Esophagus squamous epithelium (tissue), 5 donors: ENCODE measurements at regions not wholly inside any gene's neighbourhood (a gene's known extent, or its start where the extent isn't known, plus 50 kb on each side); places are given as distances from the start of the nearest gene placed in this dataset.

Experiments
- DNase-seq: peaks from one replicate; lab custom pipeline; 2025; lab: John Stamatoyannopoulos, UW
- H3K27ac ChIP-seq, 4 donors: fragments of 200-600 bp; sonication (generic); one replicate each; pipeline ENCODE4 v1.5.1; 2016 to 2019; ENCODE audit warnings: mild to moderate bottlenecking in 1 of 4
- H3K27me3 ChIP-seq, 4 donors: fragments of 200-600 bp; sonication (generic); 1 replicate in 3 of 4; 2 replicates in 1 of 4; pipeline versions ENCODE4 v1.5.1 to v1.6.0; 2017 to 2021; ENCODE audit warnings: antibody characterized with exemption in 1 of 4
- H3K36me3 ChIP-seq, 3 donors: fragments of 200-600 bp; sonication (generic); one replicate each; pipeline ENCODE4 v1.5.1; 2016 to 2019
- H3K4me1 ChIP-seq, 3 donors: fragments of 200-600 bp; sonication (generic); one replicate each; pipeline ENCODE4 v1.5.1; 2017 to 2019
- H3K4me3 ChIP-seq, 4 donors: fragments of 200-600 bp; sonication (generic); 1 replicate in 3 of 4; 2 replicates in 1 of 4; pipeline ENCODE4 v1.5.1; 2016 to 2019; ENCODE audit warnings: mild to moderate bottlenecking in 2 of 4, moderate library complexity in 1 of 4
- H3K9me3 ChIP-seq, 3 donors: fragments of 200-600 bp; sonication (generic); one replicate each; pipeline ENCODE4 v1.5.1; 2016 to 2019
- POLR2A ChIP-seq, 4 donors: fragments of 450-650 bp; IDR thresholded peaks; one replicate each; pipeline ENCODE4 v1.6.1; 2017; ENCODE audit warnings: antibody characterized with exemption in 4 of 4, mild to moderate bottlenecking in 4 of 4, moderate library complexity in 3 of 4
- WGBS, 2 donors: methylation state at CpG; one replicate each; pipeline ENCODE4 v1.1.5; 2018; 5-methylcytosine and 5-hydroxymethylcytosine counted together
- intact Hi-C: fragments of 100-400 bp; cut with DNase I; formaldehyde crosslinking; loops from one replicate; pipeline ENCODE4 v1.15.0; 2022
- TF ChIP-seq, protein P1 (sequence below), 6 experiments: fragments of 450-650 bp in 4 of 6; fragments of 200-600 bp in 2 of 6; sonication (generic) in 2 of 6; IDR thresholded peaks; one replicate each; pipeline ENCODE4 v1.5.1; 2016 to 2019; ENCODE audit warnings: antibody characterized with exemption in 6 of 6, mild to moderate bottlenecking in 4 of 6, moderate library complexity in 4 of 6
- donor health status: DM: yes; HTN: yes; CAD: no.

DNA sequence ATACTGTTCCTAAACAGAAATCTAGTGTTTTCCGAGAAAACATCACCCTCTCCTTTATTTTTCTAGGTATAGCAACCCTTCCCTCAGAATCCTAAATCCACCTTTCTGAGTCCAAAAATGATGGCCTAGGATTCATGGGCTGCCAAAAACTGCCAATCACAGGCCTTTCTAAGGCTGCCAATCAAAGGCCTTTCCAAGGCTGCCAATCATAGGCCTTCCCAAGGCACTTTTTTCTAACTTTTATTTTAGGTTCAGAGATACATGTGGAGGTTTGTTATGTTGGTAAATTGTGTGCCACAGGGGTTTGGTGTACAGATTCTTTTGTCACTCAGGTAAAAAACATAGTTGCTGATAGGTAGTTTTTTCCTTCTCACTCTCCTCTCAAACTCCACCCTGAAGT is 673.7 kb downstream of the FAT4 start:
- WGBS, 2 donors = 75 to 86% methylated on average over 1 of the region's 1 CpG
- Histone ChIP-seq H3K9me3 (no peaks in the 10 kb centered on the region), H3K27me3 (no peaks in the 10 kb centered on the region), H3K36me3 (no peaks in the 10 kb centered on the region), H3K4me1 (no peaks in the 10 kb centered on the region), H3K4me3 (no peak overlapping the region), H3K27ac (no peak overlapping the region)
- DNase-seq = no peak
- TF ChIP-seq, protein P1, sequence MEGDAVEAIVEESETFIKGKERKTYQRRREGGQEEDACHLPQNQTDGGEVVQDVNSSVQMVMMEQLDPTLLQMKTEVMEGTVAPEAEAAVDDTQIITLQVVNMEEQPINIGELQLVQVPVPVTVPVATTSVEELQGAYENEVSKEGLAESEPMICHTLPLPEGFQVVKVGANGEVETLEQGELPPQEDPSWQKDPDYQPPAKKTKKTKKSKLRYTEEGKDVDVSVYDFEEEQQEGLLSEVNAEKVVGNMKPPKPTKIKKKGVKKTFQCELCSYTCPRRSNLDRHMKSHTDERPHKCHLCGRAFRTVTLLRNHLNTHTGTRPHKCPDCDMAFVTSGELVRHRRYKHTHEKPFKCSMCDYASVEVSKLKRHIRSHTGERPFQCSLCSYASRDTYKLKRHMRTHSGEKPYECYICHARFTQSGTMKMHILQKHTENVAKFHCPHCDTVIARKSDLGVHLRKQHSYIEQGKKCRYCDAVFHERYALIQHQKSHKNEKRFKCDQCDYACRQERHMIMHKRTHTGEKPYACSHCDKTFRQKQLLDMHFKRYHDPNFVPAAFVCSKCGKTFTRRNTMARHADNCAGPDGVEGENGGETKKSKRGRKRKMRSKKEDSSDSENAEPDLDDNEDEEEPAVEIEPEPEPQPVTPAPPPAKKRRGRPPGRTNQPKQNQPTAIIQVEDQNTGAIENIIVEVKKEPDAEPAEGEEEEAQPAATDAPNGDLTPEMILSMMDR (IDR thresholded peaks at IDR 0.05) = no peak
- TF ChIP-seq POLR2A (IDR thresholded peaks at IDR 0.05) = no peak
- intact Hi-C loops = no loop called here

DNA sequence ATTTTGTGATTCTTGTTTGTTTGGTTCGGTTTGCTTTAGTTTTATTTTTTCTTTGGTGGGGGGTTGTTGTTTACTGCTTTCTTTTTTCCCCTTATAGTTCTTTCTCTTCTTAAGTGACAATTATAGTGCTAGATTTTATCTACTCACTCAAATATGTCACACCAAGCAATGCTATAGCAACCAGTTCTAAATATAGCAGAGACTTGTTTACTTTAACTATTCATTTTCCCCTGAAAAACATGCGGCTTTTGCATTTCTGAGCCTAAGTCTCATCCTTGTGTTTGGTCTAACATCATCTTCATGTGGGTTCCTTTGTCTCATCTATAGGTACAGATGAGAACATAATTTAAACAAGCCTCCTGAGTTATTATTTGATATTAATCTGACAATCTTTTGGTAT is 676.6 kb downstream of the FAT4 start:
- no peak for DNase-seq
- 54 to 60% methylated on average over 2 of the region's 2 CpGs for WGBS, 2 donors
- H3K9me3 ChIP-seq = no peaks in the 10 kb centered on the region
- H3K4me3 ChIP-seq = no peak overlapping the region
- TF ChIP-seq POLR2A (IDR thresholded peaks at IDR 0.05) = no peak
- TF ChIP-seq, protein P1 (IDR thresholded peaks at IDR 0.05) = no peak
- no peak overlapping the region for H3K27ac ChIP-seq
- H3K36me3 ChIP-seq = no peaks in the 10 kb centered on the region
- no peaks in the 10 kb centered on the region for H3K27me3 ChIP-seq
- no peaks in the 10 kb centered on the region for H3K4me1 ChIP-seq
- intact Hi-C loops = no loop called here

DNA sequence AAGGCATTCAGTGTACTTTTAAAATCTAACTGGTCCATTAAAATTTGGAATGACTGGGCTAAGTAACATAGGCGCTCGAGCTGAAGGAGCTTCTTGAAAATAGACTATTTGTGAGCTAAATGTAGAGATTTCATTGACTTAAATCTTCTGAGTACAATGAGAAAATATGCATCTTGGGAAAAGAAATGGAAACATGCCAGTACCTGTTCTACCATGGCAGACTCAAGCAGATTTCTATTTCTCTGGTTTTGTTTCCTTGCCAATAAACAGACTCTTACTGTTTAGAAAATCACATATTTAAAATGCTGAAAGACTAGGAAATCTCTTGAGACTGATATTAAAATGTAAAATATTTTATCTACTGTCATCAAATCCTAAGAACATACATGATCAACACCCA is 678.1 kb downstream of the FAT4 start:
- no peaks in the 10 kb centered on the region for H3K9me3 ChIP-seq
- TF ChIP-seq, protein P1 (IDR thresholded peaks at IDR 0.05) = no peak
- no peak for TF ChIP-seq POLR2A (IDR thresholded peaks at IDR 0.05)
- no peak for DNase-seq
- no peak overlapping the region for H3K27ac ChIP-seq
- no peaks in the 10 kb centered on the region for H3K36me3 ChIP-seq
- H3K4me3 ChIP-seq = no peak overlapping the region
- WGBS, 2 donors = 60 to 70% methylated on average over 2 of the region's 2 CpGs
- intact Hi-C loops = no loop called here
- no peaks in the 10 kb centered on the region for H3K4me1 ChIP-seq
- H3K27me3 ChIP-seq = no peaks in the 10 kb centered on the region

DNA sequence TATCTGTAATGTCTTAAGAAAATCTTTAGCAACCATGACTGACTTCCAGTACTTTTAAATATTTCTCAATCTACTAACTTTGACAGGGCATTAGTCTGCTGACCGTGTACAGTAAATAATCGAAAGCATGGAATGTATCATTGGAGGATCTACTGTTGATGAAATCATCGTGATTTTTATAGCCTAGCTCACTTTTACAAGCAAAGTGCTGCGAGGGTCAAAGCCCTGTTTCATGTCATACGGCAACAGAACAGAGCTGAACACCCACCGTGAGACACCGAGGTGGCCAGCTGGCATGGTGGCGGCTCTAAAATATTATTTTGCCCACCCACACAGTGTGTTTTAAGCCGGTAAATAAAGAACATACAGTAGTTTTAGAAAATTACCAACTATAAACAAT is 679.3 kb downstream of the FAT4 start:
- Histone ChIP-seq H3K36me3 (no peaks in the 10 kb centered on the region), H3K9me3 (no peaks in the 10 kb centered on the region), H3K27me3 (no peaks in the 10 kb centered on the region), H3K4me1 (no peaks in the 10 kb centered on the region), H3K4me3 (no peak overlapping the region), H3K27ac (no peak overlapping the region)
- intact Hi-C loops = no loop called here
- 55 to 79% methylated on average over 8 to 9 of the region's 9 CpGs for WGBS, 2 donors
- no peak for DNase-seq
- TF ChIP-seq, protein P1 (IDR thresholded peaks at IDR 0.05) = no peak
- TF ChIP-seq POLR2A (IDR thresholded peaks at IDR 0.05) = no peak

DNA sequence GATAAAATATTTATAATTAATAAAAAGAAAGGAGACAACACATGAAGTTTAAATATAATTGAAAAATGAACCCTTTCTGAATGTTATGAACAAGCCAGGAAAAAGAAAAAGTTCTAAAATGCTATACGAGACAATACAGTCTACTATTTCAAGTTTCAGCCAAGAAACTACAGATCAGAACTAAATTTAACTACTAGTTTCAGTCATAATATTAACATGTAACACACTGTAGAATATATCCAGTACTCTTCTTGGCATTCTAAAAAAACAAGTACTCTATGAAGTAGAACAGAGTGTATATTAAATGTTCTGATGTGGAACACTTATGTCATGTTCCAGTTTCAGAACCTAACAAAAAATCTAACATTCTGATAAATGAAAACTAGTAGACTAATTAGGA is 679.7 kb downstream of the FAT4 start:
- no peak overlapping the region for H3K27ac ChIP-seq
- WGBS, 2 donors = 55 to 67% methylated on average over 1 of the region's 1 CpG

More for the DNA sequence above, 679.7 kb downstream of the FAT4 start:
- DNase-seq = no peak
- Histone ChIP-seq H3K4me1 (no peaks in the 10 kb centered on the region), H3K9me3 (no peaks in the 10 kb centered on the region), H3K27me3 (no peaks in the 10 kb centered on the region), H3K36me3 (no peaks in the 10 kb centered on the region), H3K4me3 (no peak overlapping the region)
- intact Hi-C loops = no loop called here
- TF ChIP-seq, protein P1 (IDR thresholded peaks at IDR 0.05) = no peak
- TF ChIP-seq POLR2A (IDR thresholded peaks at IDR 0.05) = no peak
